ENCODE measurements at regions not wholly inside any gene's neighbourhood (a gene's known extent, or its start where the extent isn't known, plus 50 kb on each side); places are given as distances from the start of the nearest gene placed in this dataset.
"Not testable (repeated sequence)": the region's sequence is repeated elsewhere in the genome, so short reads cannot be mapped to it uniquely, and the experiment has no call there.

GRCh38 chr5:34547300-34548085, 108.6 kb upstream of the RAI14 start:
- H3K9me3 ChIP-seq (ENCODE audit: control insufficient read depth, insufficient read depth, low read length): peaks cover 38% of the 10 kb centered on the region
- no peaks in the 10 kb centered on the region for H3K4me1 ChIP-seq (ENCODE audit: insufficient read depth, low read length)
- H3K36me3 ChIP-seq (ENCODE audit: insufficient read depth, low read length): no peaks in the 10 kb centered on the region
- no peak overlapping the region for H3K9ac ChIP-seq (ENCODE audit: low read depth, low read length)

GRCh38 chr5:34548086-34548403, 108.1 kb upstream of the RAI14 start:
- no peak overlapping the region for H3K9ac ChIP-seq (ENCODE audit: low read depth, low read length)
- peaks cover 38% of the 10 kb centered on the region for H3K9me3 ChIP-seq (ENCODE audit: control insufficient read depth, insufficient read depth, low read length)
- no peaks in the 10 kb centered on the region for H3K36me3 ChIP-seq (ENCODE audit: insufficient read depth, low read length)
- H3K4me1 ChIP-seq (ENCODE audit: insufficient read depth, low read length): no peaks in the 10 kb centered on the region

GRCh38 chr5:34550247-34550646, 105.9 kb upstream of the RAI14 start:
- no peaks in the 10 kb centered on the region for H3K36me3 ChIP-seq (ENCODE audit: insufficient read depth, low read length)
- no peaks in the 10 kb centered on the region for H3K4me1 ChIP-seq (ENCODE audit: insufficient read depth, low read length)
- H3K9ac ChIP-seq (ENCODE audit: low read depth, low read length): no peak overlapping the region
- peaks cover 24% of the 10 kb centered on the region for H3K9me3 ChIP-seq (ENCODE audit: control insufficient read depth, insufficient read depth, low read length)

- H3K4me1 ChIP-seq (ENCODE audit: insufficient read depth, low read length): no peaks in the 10 kb centered on the region
- no peaks in the 10 kb centered on the region for H3K36me3 ChIP-seq (ENCODE audit: insufficient read depth, low read length)
- peaks cover 18% of the 10 kb centered on the region for H3K9me3 ChIP-seq (ENCODE audit: control insufficient read depth, insufficient read depth, low read length)
- no peak overlapping the region for H3K9ac ChIP-seq (ENCODE audit: low read depth, low read length)
Observed at GRCh38 chr5:34550964-34551363, 105.2 kb upstream of the RAI14 start.

GRCh38 chr5:34551911-34552433, 104.2 kb upstream of the RAI14 start:
- Histone ChIP-seq H3K9me3 (ENCODE audit: control insufficient read depth, insufficient read depth, low read length) (peaks cover 8% of the 10 kb centered on the region), H3K36me3 (ENCODE audit: insufficient read depth, low read length) (no peaks in the 10 kb centered on the region)

GRCh38 chr5:34552686-34553085, 103.4 kb upstream of the RAI14 start:
- Histone ChIP-seq H3K9me3 (ENCODE audit: control insufficient read depth, insufficient read depth, low read length) (peaks cover under 1% of the 10 kb centered on the region; the same call in 1 of the 2 replicates), H3K9ac (ENCODE audit: low read depth, low read length) (no peak overlapping the region), H3K4me1 (ENCODE audit: insufficient read depth, low read length) (no peaks in the 10 kb centered on the region), H3K36me3 (ENCODE audit: insufficient read depth, low read length) (no peaks in the 10 kb centered on the region)

More at GRCh38 chr5:34551911-34552433, 104.2 kb upstream of the RAI14 start:
- H3K9ac ChIP-seq (ENCODE audit: low read depth, low read length): no peak overlapping the region
- no peaks in the 10 kb centered on the region for H3K4me1 ChIP-seq (ENCODE audit: insufficient read depth, low read length)

- H3K36me3 ChIP-seq (ENCODE audit: insufficient read depth, low read length): no peaks in the 10 kb centered on the region
- no peak overlapping the region for H3K9ac ChIP-seq (ENCODE audit: low read depth, low read length)
- no peaks in the 10 kb centered on the region for H3K9me3 ChIP-seq (ENCODE audit: control insufficient read depth, insufficient read depth, low read length)
- no peaks in the 10 kb centered on the region for H3K4me1 ChIP-seq (ENCODE audit: insufficient read depth, low read length)
Observed at GRCh38 chr5:34553581-34553980, 102.5 kb upstream of the RAI14 start.

- Histone ChIP-seq H3K9me3 (ENCODE audit: control insufficient read depth, insufficient read depth, low read length) (no peaks in the 10 kb centered on the region), H3K36me3 (ENCODE audit: insufficient read depth, low read length) (no peaks in the 10 kb centered on the region), H3K4me1 (ENCODE audit: insufficient read depth, low read length) (no peaks in the 10 kb centered on the region), H3K9ac (ENCODE audit: low read depth, low read length) (no peak overlapping the region)
Observed at GRCh38 chr5:34554641-34555040, 101.5 kb upstream of the RAI14 start.

- no peaks in the 10 kb centered on the region for H3K36me3 ChIP-seq (ENCODE audit: insufficient read depth, low read length)
- no peaks in the 10 kb centered on the region for H3K4me1 ChIP-seq (ENCODE audit: insufficient read depth, low read length)
- no peaks in the 10 kb centered on the region for H3K9me3 ChIP-seq (ENCODE audit: control insufficient read depth, insufficient read depth, low read length)
- no peak overlapping the region for H3K9ac ChIP-seq (ENCODE audit: low read depth, low read length)
Observed at GRCh38 chr5:34555699-34556508, 100.2 kb upstream of the RAI14 start.

GRCh38 chr5:34556509-34556782, 99.7 kb upstream of the RAI14 start:
- no peaks in the 10 kb centered on the region for H3K4me1 ChIP-seq (ENCODE audit: insufficient read depth, low read length)
- H3K36me3 ChIP-seq (ENCODE audit: insufficient read depth, low read length): no peaks in the 10 kb centered on the region
- H3K9me3 ChIP-seq (ENCODE audit: control insufficient read depth, insufficient read depth, low read length): no peaks in the 10 kb centered on the region
- no peak overlapping the region for H3K9ac ChIP-seq (ENCODE audit: low read depth, low read length)

GRCh38 chr5:34561581-34561980, 94.5 kb upstream of the RAI14 start:
- H3K36me3 ChIP-seq (ENCODE audit: insufficient read depth, low read length); H3K9me3 ChIP-seq (ENCODE audit: control insufficient read depth, insufficient read depth, low read length); H3K9ac ChIP-seq (ENCODE audit: low read depth, low read length); H3K4me1 ChIP-seq (ENCODE audit: insufficient read depth, low read length): not testable (repeated sequence)

- Histone ChIP-seq H3K9ac (ENCODE audit: low read depth, low read length) (no peak overlapping the region), H3K4me1 (ENCODE audit: insufficient read depth, low read length) (no peaks in the 10 kb centered on the region), H3K9me3 (ENCODE audit: control insufficient read depth, insufficient read depth, low read length) (no peaks in the 10 kb centered on the region), H3K36me3 (ENCODE audit: insufficient read depth, low read length) (no peaks in the 10 kb centered on the region)
Observed at GRCh38 chr5:34562791-34563190, 93.3 kb upstream of the RAI14 start.

GRCh38 chr5:34563269-34563668, 92.9 kb upstream of the RAI14 start:
- H3K9ac ChIP-seq (ENCODE audit: low read depth, low read length): no peak overlapping the region
- H3K36me3 ChIP-seq (ENCODE audit: insufficient read depth, low read length): no peaks in the 10 kb centered on the region
- H3K4me1 ChIP-seq (ENCODE audit: insufficient read depth, low read length): no peaks in the 10 kb centered on the region
- H3K9me3 ChIP-seq (ENCODE audit: control insufficient read depth, insufficient read depth, low read length): no peaks in the 10 kb centered on the region

- Histone ChIP-seq H3K9me3 (ENCODE audit: control insufficient read depth, insufficient read depth, low read length) (no peaks in the 10 kb centered on the region), H3K36me3 (ENCODE audit: insufficient read depth, low read length) (no peaks in the 10 kb centered on the region), H3K9ac (ENCODE audit: low read depth, low read length) (no peak overlapping the region), H3K4me1 (ENCODE audit: insufficient read depth, low read length) (no peaks in the 10 kb centered on the region)
Observed at GRCh38 chr5:34563931-34564709, 92.0 kb upstream of the RAI14 start.
